ENCODE measurements at regions not wholly inside any gene's neighbourhood (a gene's known extent, or its start where the extent isn't known, plus 50 kb on each side); places are given as distances from the start of the nearest gene placed in this dataset.

DNA sequence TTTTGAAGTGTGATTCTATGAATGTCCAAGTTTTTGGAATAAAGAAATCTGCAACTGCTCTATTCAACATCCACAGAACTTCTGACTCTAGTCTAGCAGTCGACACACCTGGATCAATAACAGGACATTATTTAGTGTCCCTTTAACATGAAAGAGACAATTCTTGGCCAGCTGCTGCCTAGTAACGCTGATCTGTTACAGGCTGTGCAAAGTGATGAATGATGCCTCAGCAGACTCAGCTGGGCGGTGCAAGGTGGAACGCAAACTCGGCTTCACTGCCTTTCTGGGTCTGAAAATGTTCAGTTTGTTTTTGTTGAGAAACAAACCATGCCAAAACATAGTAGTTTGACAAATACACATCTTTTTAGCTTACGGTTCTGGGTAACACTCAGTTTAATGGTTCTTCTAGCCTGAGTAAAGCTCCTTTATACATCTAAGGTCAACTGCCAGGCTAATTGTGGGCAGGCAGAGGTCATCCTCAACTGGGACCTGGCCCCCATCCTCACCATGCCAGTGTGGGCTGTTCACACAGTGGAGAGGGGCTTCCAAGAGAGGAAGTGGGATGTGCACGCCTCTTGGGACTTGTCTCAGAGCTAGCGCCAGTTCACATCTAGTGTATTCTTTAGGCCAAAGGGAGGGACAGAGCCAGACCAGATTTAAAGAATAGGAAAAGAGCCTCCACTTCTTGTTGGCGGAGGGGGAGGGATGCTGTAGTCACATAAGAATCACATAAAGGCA is 879.7 kb downstream of the QKI start:
- TF ChIP-seq, protein P1, sequence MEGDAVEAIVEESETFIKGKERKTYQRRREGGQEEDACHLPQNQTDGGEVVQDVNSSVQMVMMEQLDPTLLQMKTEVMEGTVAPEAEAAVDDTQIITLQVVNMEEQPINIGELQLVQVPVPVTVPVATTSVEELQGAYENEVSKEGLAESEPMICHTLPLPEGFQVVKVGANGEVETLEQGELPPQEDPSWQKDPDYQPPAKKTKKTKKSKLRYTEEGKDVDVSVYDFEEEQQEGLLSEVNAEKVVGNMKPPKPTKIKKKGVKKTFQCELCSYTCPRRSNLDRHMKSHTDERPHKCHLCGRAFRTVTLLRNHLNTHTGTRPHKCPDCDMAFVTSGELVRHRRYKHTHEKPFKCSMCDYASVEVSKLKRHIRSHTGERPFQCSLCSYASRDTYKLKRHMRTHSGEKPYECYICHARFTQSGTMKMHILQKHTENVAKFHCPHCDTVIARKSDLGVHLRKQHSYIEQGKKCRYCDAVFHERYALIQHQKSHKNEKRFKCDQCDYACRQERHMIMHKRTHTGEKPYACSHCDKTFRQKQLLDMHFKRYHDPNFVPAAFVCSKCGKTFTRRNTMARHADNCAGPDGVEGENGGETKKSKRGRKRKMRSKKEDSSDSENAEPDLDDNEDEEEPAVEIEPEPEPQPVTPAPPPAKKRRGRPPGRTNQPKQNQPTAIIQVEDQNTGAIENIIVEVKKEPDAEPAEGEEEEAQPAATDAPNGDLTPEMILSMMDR (optimal IDR thresholded peaks at IDR 0.05 in 1 of 3, IDR thresholded peaks at IDR 0.05 in 1 of 3, conservative IDR thresholded peaks at IDR 0.05 in 1 of 3; ENCODE audit: extremely low read depth in 1 of 3, insufficient read depth in 2 of 3, low read length in 3 of 3): no peak
- no peak for TF ChIP-seq EZH2 (IDR thresholded peaks at IDR 0.05; ENCODE audit: low read length)

All from keratinocyte (primary cell).